NCI-H82 (cell line): ENCODE measurements at regions not wholly inside any gene's neighbourhood (a gene's known extent, or its start where the extent isn't known, plus 50 kb on each side); places are given as distances from the start of the nearest gene placed in this dataset.
A peak's percentile ranks its signal among the peaks of the same experiment; 100 is the strongest.

Source experiments
- DNase-seq: peaks from one replicate; lab custom pipeline; 2025; lab: John Stamatoyannopoulos, UW

GRCh38 chr13:105928048-105928447 is 607.4 kb downstream of the EFNB2 start:
- DNase-seq = no peak

- DNase-seq = peak; percentile 96
Measured at GRCh38 chr13:105925496-105925895, 610.0 kb downstream of the EFNB2 start.

- DNase-seq = no peak
Measured at GRCh38 chr13:105921711-105922110, 613.8 kb downstream of the EFNB2 start.

- peak; percentile 65 for DNase-seq
Measured at GRCh38 chr13:105920370-105920769, 615.1 kb downstream of the EFNB2 start.

DNA sequence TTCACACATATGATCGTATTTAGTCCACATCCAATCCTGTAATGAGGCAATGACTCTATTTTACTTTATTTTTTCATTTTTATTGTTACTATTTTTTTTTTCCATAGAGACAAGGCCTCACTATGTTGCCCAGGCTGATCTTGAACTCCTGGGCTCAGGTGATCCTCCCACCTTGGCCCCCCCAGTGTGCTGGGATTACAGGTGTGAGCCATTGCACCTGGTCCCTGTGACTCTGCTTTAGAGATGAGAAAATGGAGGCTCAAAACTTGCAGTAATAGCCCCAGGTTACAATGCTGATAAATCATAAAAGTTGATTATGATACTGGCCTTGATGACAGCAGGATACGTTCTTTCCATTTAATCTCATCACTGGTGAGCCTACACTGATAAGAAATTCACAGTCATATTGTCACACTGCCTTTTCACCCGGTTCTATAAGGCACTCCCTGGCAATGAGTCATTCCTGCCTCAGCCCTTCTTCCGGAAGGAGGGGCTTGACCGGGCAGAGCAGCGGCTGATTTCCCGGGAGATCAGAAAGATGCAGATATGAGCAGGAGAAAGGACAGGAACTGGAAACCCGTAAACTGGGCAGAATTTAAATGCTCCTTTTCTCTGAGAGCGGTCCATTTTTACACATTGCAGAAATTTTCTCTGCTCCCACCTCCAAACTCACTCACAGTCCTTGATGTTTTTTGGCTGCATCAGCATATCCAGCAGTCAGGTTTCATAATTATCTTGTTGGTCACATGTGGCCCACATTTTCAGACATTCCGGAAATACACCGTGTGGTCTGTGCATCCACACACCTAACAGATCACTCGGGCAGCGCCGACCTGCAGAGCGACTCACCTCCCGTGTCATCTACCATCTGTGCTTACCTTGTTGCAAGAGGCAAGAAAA is 616.4 kb downstream of the EFNB2 start:
- no peak for DNase-seq

DNA sequence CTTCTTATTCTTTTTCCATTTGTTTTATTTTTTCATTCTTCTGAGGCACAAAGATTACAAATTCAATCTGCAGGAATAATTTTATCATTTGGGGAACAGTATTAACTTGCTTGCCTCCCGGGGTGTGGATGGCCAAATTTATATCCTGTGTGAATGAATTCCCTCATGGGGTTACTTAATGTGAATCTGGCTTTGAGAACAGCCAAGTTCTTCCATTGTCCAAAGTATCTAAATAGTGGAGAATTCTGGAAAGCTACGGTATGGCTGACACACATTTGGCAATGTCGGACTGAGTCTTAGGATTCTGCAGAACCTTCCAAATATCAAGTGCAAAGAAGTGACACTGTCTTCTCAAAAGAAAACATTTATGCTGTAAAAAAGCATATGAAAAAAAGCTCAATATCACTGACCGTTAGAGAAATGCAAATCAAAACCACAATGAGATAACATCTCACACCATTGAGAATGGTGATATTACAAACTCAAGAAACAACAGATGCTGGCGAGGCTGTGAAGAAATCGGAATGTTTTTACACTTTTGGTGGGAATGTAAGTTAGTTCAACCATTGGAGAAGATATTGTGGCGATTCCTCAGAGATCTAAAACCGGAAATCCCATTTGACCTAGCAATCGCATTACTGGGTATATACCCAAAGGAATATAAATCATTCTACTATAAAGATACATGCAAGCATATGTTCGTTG is 620.2 kb downstream of the EFNB2 start:
- no peak for DNase-seq

- DNase-seq = no peak
Measured at GRCh38 chr13:105914291-105915036, 621.0 kb downstream of the EFNB2 start.

DNA sequence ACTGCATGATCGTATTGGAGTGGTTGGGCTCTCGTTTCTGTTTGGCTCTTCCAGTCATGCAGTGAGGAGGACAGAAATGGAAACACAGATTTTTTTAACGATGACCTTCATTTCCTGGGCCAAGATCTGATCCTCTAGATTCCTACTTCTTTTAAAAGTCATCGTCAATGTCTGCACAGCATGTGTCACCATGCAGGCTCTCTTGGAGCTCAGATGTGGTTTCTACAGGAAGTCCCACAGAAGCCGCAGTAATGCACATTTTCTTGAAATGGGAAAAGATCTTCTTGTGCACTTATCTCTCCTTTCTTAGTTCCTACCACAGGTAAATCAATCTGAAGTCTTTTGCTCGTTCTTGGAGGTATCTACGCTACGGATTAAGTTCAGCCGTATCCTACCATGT is 626.9 kb downstream of the EFNB2 start:
- DNase-seq = no peak

DNA sequence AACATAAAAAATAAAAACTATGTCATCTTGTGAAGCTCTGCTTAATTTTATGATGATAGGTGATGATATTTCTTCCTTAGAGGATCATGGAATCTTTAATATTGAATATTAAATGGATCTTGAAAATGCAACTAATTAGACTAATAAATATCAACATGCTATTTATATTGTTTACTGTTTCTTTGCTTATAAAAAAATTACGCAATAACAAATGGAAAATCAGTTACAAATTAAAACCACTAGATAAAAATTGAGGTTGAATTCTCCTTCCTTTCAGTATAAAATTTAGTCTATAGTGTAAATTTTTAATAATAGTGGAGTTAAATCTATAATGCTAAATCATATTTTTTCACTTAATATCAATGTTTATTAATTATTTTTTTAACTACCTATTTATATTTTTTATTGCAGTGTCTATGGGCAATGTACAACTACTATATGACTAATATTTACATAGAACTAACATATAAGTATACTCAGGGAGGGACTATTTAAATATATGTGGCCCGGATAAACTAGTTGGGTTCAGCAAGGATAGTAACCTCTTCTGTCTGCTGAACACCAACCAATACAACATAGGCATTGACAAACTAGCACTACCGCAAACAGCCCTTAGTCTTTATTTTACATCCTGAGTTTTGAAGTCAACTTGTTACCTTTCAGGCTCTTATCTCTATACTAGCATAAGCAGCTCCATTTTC is 628.0 kb downstream of the EFNB2 start:
- no peak for DNase-seq

DNA sequence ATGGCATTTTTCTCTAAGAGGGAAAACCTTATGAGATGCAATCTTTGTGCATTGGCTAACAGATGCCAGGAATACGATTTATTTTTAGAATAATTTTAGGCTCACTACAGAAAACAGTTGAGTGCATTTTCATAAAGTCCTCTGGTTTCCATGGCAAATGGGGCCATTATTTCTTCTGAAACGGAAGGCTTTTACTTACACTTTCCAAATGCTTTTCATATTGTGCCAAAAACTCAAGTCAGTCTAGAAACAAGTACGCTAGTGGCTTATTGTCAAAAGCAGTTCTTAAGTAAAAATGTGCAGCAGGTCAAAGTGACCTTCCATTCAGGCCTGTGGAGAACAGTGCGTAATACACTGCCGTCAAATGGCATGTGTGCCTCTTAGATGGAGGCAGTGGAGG is 628.7 kb downstream of the EFNB2 start:
- DNase-seq = no peak

GRCh38 chr13:105904034-105904742 is 631.3 kb downstream of the EFNB2 start:
- DNase-seq = no peak

DNA sequence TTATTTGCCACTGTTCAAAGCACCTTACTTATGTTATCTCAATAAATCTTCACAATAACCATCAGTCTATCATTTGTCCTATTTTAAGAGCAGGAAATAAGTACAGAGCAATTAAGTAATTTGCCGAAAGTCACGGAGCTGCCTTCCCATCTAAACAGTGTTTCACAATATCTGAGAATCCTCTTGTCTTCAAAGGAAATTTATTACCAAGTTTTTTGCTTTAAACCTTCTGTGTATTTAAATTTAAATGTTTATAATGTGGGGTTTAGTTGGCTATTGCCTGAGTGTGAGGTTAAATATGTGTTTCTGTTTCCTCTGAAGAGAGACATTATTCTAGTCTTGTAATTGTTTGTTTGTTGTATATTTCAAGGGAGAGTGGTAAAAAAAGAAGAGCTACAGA is 633.1 kb downstream of the EFNB2 start:
- no peak for DNase-seq

DNA sequence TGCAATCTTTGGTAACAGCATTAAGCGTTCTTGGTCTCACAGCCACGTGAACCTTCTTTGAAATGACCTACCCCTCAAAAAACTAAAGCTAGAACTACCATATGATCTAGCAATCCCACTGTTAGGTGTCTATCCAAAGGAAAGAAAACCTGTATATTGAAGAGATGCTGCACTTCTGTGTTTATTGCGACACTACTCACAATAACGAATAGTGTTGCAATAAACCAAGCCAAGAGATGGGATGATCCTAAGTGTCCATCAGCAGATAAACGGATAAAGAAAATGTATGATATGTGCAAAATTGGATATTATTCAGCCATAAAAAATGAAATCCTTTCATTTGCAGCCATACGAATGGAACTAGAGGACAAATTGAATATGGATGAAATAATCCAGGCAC is 637.9 kb downstream of the EFNB2 start:
- no peak for DNase-seq

GRCh38 chr13:105894697-105895096 is 640.8 kb downstream of the EFNB2 start:
- peak; percentile 19 for DNase-seq

DNA sequence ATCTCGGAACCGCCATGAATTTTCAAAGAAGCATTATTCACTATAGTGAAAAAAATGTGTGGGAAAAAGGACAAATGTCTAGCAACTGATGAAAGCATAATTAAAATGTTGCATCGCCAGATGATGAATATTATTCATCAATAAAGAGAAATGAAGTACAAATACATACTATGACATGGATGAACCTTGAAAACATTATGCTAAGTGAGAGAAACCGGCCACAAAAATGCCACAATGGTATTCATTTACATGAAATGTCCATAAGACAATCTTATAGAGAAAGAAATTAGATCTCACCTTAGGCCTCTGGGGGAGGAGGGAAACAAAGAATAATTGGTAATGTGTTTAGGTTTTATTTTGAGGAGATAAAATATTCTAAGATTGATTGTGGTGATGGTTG is 645.0 kb downstream of the EFNB2 start:
- DNase-seq = no peak

DNA sequence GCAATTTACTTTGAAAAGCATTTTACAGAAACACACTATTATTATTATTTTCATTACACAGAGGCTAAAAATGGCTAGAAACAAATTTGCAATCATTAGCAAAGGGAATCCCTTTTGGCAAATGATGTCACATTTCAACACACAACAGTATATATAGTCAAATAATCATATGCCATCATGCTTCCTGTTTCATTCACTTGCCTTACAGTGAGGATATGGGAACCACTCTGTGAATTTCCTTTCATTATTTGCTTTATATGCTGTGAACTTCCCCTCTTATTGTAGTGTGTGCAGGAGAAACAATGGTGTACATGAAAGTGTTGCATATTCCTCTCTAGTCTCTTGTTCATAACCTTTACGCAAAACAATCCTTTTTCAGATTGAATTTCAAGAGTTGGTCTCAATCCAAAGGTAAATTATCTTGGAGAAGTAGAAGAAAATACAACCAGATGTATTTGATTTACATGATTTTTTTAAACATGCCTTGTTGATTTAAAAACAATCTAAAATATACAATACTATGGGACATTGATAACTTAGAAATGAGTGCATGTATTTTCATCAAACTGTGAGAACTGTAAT is 657.3 kb downstream of the EFNB2 start:
- DNase-seq = no peak

- DNase-seq = no peak
Measured at GRCh38 chr13:105874814-105875213, 660.6 kb downstream of the EFNB2 start.

GRCh38 chr13:105871768-105872167 is 663.7 kb downstream of the EFNB2 start:
- DNase-seq = no peak

GRCh38 chr13:105871326-105871725 is 664.1 kb downstream of the EFNB2 start:
- DNase-seq = no peak

GRCh38 chr13:105863300-105863920 is 672.1 kb downstream of the EFNB2 start:
- DNase-seq = no peak

DNA sequence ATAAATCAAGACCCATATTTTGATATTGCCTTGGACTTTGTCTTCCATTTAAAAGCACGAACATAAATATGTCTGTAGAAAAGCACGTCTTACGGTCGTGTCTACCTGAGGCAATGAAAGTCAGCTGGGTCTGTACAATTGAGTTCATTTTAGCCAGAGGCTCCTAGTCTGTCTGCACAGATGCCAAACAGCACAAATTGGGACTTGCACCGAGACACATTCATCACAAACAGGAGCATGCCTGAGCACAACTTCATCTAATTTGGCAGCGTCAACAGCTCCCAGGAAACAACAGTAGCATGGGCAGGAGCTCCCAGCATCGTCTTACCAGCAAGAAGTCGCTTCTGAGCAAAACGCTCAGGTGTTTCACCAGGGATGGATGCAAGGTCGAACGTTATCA is 687.0 kb downstream of the EFNB2 start:
- no peak for DNase-seq
